Epithelial cell of proximal tubule (primary cell): ENCODE measurements at regions not wholly inside any gene's neighbourhood (a gene's known extent, or its start where the extent isn't known, plus 50 kb on each side); places are given as distances from the start of the nearest gene placed in this dataset.

ENCODE experiments used
- DNase-seq: peaks from one replicate; pipeline ENCODE4 v3.0.0-alpha.2; 2011; ENCODE audit warnings: low read depth
- H3K4me3 ChIP-seq: 2 replicates; pipeline ENCODE4 v1.5.1; 2011; ENCODE audit warnings: low read depth, mild to moderate bottlenecking, low read length
- CTCF ChIP-seq: conservative IDR thresholded peaks from 2 replicates; pipeline ENCODE4 v1.5.1; 2012; ENCODE audit warnings: low read depth, mild to moderate bottlenecking, low read length

DNA sequence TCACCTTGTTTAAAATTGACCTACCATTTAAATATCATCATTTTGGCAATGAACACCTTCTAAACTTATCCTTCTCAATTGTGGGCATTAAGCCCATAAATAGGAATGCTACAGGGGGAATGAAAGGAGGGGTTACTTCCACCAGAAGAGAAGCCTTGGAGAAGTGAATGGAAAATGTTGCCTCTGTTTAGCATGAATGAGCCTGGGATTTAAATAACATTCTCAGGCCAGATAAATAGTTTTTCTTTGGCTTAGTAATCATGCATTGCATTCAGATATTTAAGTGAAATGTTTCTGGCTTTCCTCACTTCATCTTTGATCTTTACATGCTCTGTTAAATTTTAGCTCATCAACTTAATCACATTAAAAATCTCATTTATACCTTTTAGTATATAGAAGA lies 284.3 kb upstream of the FMN2 start:
- TF ChIP-seq CTCF, result no peak
- DNase-seq, result no peak
- H3K4me3 ChIP-seq, result no peak overlapping the region

- DNase-seq, result no peak
- no peak overlapping the region for H3K4me3 ChIP-seq
- no peak for TF ChIP-seq CTCF
These were observed 281.6 kb upstream of the FMN2 start for GRCh38 chr1:239810061-239810481.

- no peak for TF ChIP-seq CTCF
- no peak overlapping the region for H3K4me3 ChIP-seq
- DNase-seq, result no peak
These were observed 280.3 kb upstream of the FMN2 start for GRCh38 chr1:239811211-239811885.

DNA sequence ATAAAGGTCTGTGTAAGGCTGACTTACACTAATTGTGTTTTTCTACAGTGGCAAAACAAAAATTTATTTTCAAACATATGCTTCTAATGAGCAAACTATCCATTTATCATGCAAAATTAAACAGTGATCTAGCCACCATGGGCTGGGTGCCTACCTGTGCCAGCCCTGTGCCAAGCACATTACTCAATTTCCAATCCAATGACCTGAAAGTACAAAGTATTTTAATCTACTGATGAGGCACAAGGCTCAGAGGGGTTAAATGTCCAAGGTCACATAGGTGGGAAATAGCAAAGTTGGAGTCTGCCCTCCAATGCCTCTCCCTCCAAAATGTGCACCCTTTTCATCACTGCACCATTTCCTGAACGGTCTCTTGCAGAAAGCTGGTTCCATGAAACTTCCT lies 279.1 kb upstream of the FMN2 start:
- DNase-seq, result no peak
- H3K4me3 ChIP-seq, result no peak overlapping the region
- TF ChIP-seq CTCF, result no peak

DNA sequence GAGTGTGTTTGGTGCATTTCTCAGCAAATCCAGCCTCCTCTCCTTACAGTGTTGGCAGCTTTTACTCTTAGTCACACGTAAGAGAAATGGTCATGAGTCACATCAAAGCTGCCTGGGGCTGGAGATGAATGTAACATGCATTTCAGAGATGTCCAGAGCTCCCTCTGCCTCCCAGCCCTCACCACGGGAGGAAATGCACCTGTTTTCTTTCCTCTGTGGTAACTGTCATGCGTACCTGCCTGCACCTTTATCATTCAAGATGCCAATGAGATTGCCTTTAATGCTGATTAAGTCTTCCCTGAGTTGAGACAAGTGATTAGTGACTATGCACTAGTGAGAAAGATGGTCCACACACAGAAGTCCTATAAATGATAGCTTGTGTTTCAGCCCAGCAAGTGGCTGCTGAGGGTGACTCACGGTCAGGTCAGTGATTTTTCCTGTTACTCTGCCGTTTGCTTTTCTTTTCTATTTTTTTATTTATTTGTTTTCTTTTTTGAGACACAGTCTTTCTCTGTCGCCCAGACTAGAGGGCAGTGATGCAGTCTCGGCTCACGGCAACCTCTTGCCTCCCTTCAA lies 277.3 kb upstream of the FMN2 start:
- no peak overlapping the region for H3K4me3 ChIP-seq
- peak; percentile 70 for DNase-seq

DNA sequence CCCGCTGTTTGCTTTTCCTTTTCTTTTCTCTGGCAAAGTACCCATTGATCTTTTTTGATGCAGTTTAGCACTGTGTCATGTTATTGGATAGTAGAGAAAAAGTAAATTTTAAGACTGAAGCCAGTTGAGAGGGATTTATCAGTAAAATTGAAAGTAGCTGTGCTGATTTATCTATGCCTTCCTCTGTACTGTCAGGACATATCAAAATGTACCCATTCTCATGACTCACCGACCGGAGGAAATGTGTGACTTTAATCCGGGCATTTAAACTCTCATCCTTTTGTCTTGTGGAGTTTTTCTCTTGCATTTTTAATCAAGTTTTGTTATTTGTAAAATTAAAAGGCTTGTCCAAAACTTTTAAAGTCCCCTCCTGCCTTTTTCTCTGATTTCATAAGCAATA lies 276.6 kb upstream of the FMN2 start:
- no peak for TF ChIP-seq CTCF
- no peak overlapping the region for H3K4me3 ChIP-seq
- DNase-seq, result no peak

More for the DNA sequence above, 277.3 kb upstream of the FMN2 start:
- TF ChIP-seq CTCF, result peak; percentile 22
